GM23338 (cell line): ENCODE measurements at regions not wholly inside any gene's neighbourhood (a gene's known extent, or its start where the extent isn't known, plus 50 kb on each side); places are given as distances from the start of the nearest gene placed in this dataset.

Experiments used
- CREB1 ChIP-seq: fragments of 250-450 bp; sonication (Bioruptor Pico); IDR thresholded peaks from 2 replicates; pipeline ENCODE4 v1.5.0; 2020; ENCODE audit warnings: low read depth, mild to moderate bottlenecking, moderate library complexity
- EZH2 ChIP-seq: fragments of 200-600 bp; sonication (generic); IDR thresholded peaks from one replicate; pipeline ENCODE4 v1.8.0; 2017; ENCODE audit warnings: antibody characterized with exemption, mild to moderate bottlenecking, low read depth; ENCODE audit not compliant: unreplicated experiment
- EZH2phosphoT487 ChIP-seq: fragments of 200-600 bp; sonication (generic); IDR thresholded peaks from one replicate; pipeline ENCODE4 v1.8.1; 2018; ENCODE audit warnings: antibody characterized with exemption; ENCODE audit not compliant: unreplicated experiment
- JUNB ChIP-seq: IDR thresholded peaks from one replicate; pipeline ENCODE4 v1.6.1; 2016; ENCODE audit warnings: antibody characterized with exemption; ENCODE audit not compliant: unreplicated experiment
- NANOG ChIP-seq: IDR thresholded peaks from 2 replicates; pipeline ENCODE4 v1.6.1; 2016; ENCODE audit warnings: antibody characterized with exemption, borderline replicate concordance
- POLR2AphosphoS5 ChIP-seq: IDR thresholded peaks from 2 replicates; pipeline ENCODE4 v1.6.1; 2016; ENCODE audit warnings: antibody characterized with exemption, low read depth
- STAT1 ChIP-seq: IDR thresholded peaks from one replicate; pipeline ENCODE4 v1.6.1; 2016; ENCODE audit warnings: antibody characterized with exemption; ENCODE audit not compliant: unreplicated experiment
- ZNF114 ChIP-seq: fragments of 250-450 bp; sonication (Bioruptor Pico); IDR thresholded peaks from 2 replicates; pipeline ENCODE4 v1.5.0; 2020; ENCODE audit warnings: mild to moderate bottlenecking, moderate library complexity
- TF ChIP-seq, protein P1 (sequence below), 2 experiments: fragments of 200-600 bp in 1 of 2; sonication (generic) in 1 of 2; conservative IDR thresholded peaks; 2 replicates each; pipeline versions ENCODE4 v1.5.1 to v1.6.1; 2016 to 2017; ENCODE audit warnings: antibody characterized with exemption in 2 of 2, low read depth in 2 of 2, mild to moderate bottlenecking in 2 of 2, moderate library complexity in 1 of 2
- TF ChIP-seq, protein P2 (sequence below): IDR thresholded peaks from one replicate; pipeline ENCODE4 v1.6.1; 2018; ENCODE audit warnings: antibody characterized with exemption; ENCODE audit not compliant: unreplicated experiment
- TF ChIP-seq, protein P3 (sequence below): IDR thresholded peaks from 2 replicates; pipeline ENCODE4 v1.6.1; 2016; ENCODE audit warnings: antibody characterized with exemption
- TF ChIP-seq, protein P4 (sequence below): fragments of 250-450 bp; sonication (Bioruptor Pico); IDR thresholded peaks from 2 replicates; pipeline ENCODE4 v1.5.0; 2020; ENCODE audit warnings: mild to moderate bottlenecking, moderate library complexity

DNA sequence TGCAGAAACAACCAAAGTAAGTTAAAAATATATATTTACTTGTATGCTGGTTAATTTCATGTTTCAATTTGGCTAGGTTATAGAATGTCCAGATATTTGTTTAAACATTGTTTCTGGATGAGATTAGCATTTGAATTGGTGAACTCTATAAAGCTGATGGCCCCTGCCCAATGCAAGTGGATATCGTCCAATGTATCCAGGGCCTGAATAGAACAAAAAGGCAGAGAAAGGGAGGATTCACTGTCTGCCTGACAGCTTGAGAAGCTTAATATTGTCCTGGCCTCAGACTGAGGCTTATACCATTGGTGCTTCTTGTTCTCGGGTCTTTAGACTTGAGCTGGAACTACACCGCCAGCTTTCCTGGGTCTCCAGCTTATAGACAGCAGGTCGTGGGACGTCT lies 446.7 kb upstream of the ACTBL2 start:
- no peak for TF ChIP-seq EZH2phosphoT487
- TF ChIP-seq, protein P1, sequence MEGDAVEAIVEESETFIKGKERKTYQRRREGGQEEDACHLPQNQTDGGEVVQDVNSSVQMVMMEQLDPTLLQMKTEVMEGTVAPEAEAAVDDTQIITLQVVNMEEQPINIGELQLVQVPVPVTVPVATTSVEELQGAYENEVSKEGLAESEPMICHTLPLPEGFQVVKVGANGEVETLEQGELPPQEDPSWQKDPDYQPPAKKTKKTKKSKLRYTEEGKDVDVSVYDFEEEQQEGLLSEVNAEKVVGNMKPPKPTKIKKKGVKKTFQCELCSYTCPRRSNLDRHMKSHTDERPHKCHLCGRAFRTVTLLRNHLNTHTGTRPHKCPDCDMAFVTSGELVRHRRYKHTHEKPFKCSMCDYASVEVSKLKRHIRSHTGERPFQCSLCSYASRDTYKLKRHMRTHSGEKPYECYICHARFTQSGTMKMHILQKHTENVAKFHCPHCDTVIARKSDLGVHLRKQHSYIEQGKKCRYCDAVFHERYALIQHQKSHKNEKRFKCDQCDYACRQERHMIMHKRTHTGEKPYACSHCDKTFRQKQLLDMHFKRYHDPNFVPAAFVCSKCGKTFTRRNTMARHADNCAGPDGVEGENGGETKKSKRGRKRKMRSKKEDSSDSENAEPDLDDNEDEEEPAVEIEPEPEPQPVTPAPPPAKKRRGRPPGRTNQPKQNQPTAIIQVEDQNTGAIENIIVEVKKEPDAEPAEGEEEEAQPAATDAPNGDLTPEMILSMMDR (conservative IDR thresholded peaks at IDR 0.05; ENCODE audit: low read depth in 2 of 2): no peak
- TF ChIP-seq, protein P2, sequence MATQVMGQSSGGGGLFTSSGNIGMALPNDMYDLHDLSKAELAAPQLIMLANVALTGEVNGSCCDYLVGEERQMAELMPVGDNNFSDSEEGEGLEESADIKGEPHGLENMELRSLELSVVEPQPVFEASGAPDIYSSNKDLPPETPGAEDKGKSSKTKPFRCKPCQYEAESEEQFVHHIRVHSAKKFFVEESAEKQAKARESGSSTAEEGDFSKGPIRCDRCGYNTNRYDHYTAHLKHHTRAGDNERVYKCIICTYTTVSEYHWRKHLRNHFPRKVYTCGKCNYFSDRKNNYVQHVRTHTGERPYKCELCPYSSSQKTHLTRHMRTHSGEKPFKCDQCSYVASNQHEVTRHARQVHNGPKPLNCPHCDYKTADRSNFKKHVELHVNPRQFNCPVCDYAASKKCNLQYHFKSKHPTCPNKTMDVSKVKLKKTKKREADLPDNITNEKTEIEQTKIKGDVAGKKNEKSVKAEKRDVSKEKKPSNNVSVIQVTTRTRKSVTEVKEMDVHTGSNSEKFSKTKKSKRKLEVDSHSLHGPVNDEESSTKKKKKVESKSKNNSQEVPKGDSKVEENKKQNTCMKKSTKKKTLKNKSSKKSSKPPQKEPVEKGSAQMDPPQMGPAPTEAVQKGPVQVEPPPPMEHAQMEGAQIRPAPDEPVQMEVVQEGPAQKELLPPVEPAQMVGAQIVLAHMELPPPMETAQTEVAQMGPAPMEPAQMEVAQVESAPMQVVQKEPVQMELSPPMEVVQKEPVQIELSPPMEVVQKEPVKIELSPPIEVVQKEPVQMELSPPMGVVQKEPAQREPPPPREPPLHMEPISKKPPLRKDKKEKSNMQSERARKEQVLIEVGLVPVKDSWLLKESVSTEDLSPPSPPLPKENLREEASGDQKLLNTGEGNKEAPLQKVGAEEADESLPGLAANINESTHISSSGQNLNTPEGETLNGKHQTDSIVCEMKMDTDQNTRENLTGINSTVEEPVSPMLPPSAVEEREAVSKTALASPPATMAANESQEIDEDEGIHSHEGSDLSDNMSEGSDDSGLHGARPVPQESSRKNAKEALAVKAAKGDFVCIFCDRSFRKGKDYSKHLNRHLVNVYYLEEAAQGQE: no peak
- TF ChIP-seq EZH2: no peak
- no peak for TF ChIP-seq NANOG
- TF ChIP-seq POLR2AphosphoS5: no peak
- TF ChIP-seq CREB1 (CRISPR knock-in tag): no peak
- TF ChIP-seq STAT1: no peak
- TF ChIP-seq, protein P3, sequence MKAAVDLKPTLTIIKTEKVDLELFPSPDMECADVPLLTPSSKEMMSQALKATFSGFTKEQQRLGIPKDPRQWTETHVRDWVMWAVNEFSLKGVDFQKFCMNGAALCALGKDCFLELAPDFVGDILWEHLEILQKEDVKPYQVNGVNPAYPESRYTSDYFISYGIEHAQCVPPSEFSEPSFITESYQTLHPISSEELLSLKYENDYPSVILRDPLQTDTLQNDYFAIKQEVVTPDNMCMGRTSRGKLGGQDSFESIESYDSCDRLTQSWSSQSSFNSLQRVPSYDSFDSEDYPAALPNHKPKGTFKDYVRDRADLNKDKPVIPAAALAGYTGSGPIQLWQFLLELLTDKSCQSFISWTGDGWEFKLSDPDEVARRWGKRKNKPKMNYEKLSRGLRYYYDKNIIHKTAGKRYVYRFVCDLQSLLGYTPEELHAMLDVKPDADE: no peak
- no peak for TF ChIP-seq JUNB
- no peak for TF ChIP-seq ZNF114 (CRISPR knock-in tag)
- TF ChIP-seq, protein P4, sequence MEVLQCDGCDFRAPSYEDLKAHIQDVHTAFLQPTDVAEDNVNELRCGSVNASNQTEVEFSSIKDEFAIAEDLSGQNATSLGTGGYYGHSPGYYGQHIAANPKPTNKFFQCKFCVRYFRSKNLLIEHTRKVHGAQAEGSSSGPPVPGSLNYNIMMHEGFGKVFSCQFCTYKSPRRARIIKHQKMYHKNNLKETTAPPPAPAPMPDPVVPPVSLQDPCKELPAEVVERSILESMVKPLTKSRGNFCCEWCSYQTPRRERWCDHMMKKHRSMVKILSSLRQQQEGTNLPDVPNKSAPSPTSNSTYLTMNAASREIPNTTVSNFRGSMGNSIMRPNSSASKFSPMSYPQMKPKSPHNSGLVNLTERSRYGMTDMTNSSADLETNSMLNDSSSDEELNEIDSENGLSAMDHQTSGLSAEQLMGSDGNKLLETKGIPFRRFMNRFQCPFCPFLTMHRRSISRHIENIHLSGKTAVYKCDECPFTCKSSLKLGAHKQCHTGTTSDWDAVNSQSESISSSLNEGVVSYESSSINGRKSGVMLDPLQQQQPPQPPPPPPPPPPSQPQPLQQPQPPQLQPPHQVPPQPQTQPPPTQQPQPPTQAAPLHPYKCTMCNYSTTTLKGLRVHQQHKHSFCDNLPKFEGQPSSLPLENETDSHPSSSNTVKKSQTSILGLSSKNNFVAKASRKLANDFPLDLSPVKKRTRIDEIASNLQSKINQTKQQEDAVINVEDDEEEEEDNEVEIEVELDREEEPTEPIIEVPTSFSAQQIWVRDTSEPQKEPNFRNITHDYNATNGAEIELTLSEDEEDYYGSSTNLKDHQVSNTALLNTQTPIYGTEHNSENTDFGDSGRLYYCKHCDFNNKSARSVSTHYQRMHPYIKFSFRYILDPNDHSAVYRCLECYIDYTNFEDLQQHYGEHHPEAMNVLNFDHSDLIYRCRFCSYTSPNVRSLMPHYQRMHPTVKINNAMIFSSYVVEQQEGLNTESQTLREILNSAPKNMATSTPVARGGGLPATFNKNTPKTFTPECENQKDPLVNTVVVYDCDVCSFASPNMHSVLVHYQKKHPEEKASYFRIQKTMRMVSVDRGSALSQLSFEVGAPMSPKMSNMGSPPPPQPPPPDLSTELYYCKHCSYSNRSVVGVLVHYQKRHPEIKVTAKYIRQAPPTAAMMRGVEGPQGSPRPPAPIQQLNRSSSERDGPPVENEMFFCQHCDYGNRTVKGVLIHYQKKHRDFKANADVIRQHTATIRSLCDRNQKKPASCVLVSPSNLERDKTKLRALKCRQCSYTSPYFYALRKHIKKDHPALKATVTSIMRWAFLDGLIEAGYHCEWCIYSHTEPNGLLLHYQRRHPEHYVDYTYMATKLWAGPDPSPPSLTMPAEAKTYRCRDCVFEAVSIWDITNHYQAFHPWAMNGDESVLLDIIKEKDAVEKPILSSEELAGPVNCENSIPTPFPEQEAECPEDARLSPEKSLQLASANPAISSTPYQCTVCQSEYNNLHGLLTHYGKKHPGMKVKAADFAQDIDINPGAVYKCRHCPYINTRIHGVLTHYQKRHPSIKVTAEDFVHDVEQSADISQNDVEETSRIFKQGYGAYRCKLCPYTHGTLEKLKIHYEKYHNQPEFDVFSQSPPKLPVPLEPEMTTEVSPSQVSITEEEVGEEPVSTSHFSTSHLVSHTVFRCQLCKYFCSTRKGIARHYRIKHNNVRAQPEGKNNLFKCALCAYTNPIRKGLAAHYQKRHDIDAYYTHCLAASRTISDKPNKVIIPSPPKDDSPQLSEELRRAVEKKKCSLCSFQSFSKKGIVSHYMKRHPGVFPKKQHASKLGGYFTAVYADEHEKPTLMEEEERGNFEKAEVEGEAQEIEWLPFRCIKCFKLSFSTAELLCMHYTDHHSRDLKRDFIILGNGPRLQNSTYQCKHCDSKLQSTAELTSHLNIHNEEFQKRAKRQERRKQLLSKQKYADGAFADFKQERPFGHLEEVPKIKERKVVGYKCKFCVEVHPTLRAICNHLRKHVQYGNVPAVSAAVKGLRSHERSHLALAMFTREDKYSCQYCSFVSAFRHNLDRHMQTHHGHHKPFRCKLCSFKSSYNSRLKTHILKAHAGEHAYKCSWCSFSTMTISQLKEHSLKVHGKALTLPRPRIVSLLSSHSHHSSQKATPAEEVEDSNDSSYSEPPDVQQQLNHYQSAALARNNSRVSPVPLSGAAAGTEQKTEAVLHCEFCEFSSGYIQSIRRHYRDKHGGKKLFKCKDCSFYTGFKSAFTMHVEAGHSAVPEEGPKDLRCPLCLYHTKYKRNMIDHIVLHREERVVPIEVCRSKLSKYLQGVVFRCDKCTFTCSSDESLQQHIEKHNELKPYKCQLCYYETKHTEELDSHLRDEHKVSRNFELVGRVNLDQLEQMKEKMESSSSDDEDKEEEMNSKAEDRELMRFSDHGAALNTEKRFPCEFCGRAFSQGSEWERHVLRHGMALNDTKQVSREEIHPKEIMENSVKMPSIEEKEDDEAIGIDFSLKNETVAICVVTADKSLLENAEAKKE: no peak
